ENCODE measurements at regions not wholly inside any gene's neighbourhood (a gene's known extent, or its start where the extent isn't known, plus 50 kb on each side); places are given as distances from the start of the nearest gene placed in this dataset.

- H3K36me3 ChIP-seq (ENCODE audit: control insufficient read depth, insufficient read depth, low read length): no peaks in the 10 kb centered on the region
- no peak for ATAC-seq
- H3K79me2 ChIP-seq (ENCODE audit: control insufficient read depth, insufficient read depth, low read length): no peaks in the 10 kb centered on the region
- BruUV-seq (replicated peaks): no TSS peak
- no peak for FAIRE-seq
- no peaks in the 10 kb centered on the region for H3K9me3 ChIP-seq (replicated peaks; ENCODE audit: control insufficient read depth, insufficient read depth, low read depth, low read length)
- no peak overlapping the region for H3K27ac ChIP-seq (ENCODE audit: extremely low read depth, low read depth, low read length)
- no peak overlapping the region for H3K9ac ChIP-seq (ENCODE audit: insufficient read depth in 1 of 2, low read depth in 2 of 2, low read length in 2 of 2)
- TF ChIP-seq AFF1 (IDR thresholded peaks at IDR 0.05; ENCODE audit: low read depth in 1 of 2, partially characterized antibody in 2 of 2): no peak
- no peak for TF ChIP-seq NFRKB (IDR thresholded peaks at IDR 0.05; ENCODE audit: low read depth)
- no peak for TF ChIP-seq NFYB (IDR thresholded peaks at IDR 0.05; ENCODE audit: extremely low read depth, insufficient read length)
- no peak for TF ChIP-seq SAP30 (IDR thresholded peaks at IDR 0.05; ENCODE audit: borderline replicate concordance, insufficient read depth, low read depth, low read length, poor library complexity, severe bottlenecking)
- TF ChIP-seq MAZ (CRISPR knock-in tag; conservative IDR thresholded peaks at IDR 0.05 in 1 of 2, IDR thresholded peaks at IDR 0.05 in 1 of 2): no peak
- no peak for TF ChIP-seq CHD2 (IDR thresholded peaks at IDR 0.05; ENCODE audit: low read depth, low read length)
- TF ChIP-seq ZBTB5 (IDR thresholded peaks at IDR 0.05): no peak
- TF ChIP-seq ZNF592 (IDR thresholded peaks at IDR 0.05): no peak
- TF ChIP-seq POLR3G (IDR thresholded peaks at IDR 0.05; ENCODE audit: extremely low read depth, insufficient read length, insufficient replicate concordance): no peak
- TF ChIP-seq WHSC1 (IDR thresholded peaks at IDR 0.05; ENCODE audit: low read length): no peak
- TF ChIP-seq EHMT2 (IDR thresholded peaks at IDR 0.05): no peak
- TF ChIP-seq FOS (IDR thresholded peaks at IDR 0.05; ENCODE audit: extremely low read depth, insufficient read length): no peak
- in situ Hi-C loops (cut with MboI) (no loop called here), intact Hi-C loops (cut with micrococcal nuclease) (no loop called here)
- peaks cover 3 to 19% of the 10 kb centered on the region in 2 experiments; a peak in 4 of 5 replicates for H3K27me3 ChIP-seq (ENCODE audit: control insufficient read depth in 2 of 2, insufficient read depth in 2 of 2, low read length in 2 of 2)
- H2AFZ ChIP-seq (ENCODE audit: low read depth, low read length): no peak overlapping the region
- no peak overlapping the region for H3K4me3 ChIP-seq
- no peaks in the 10 kb centered on the region for H3K4me1 ChIP-seq (replicated peaks in 1 of 2; ENCODE audit: control insufficient read depth in 2 of 2, insufficient read depth in 2 of 2, low read length in 2 of 2)
- ChIA-PET POLR2A (interaction anchor here (0.6 kb wide), 1 partner anchor 14 kb away, joined by 5 read pairs; no protein-coding TSS in a partner anchor), CTCF (ENCODE audit: low intra/inter-chr PET ratio) (no interaction called here)
- no peaks in the 10 kb centered on the region for H3K9me1 ChIP-seq (ENCODE audit: control insufficient read depth, insufficient read depth, low read length)
- DNase-seq (ENCODE audit: extremely low read depth in 1 of 4, low spot score in 3 of 4): no peak
- H3K4me2 ChIP-seq (ENCODE audit: insufficient read depth, low read length): no peak overlapping the region
- no peaks in the 10 kb centered on the region for H4K20me1 ChIP-seq (replicated peaks; ENCODE audit: control insufficient read depth, insufficient read depth, low read length)
Measured at GRCh38 chr17:74139120-74139519, 64.4 kb upstream of the RPL38 start.
